ENCODE measurements at regions not wholly inside any gene's neighbourhood (a gene's known extent, or its start where the extent isn't known, plus 50 kb on each side); places are given as distances from the start of the nearest gene placed in this dataset.

- no peak for TF ChIP-seq CTCF (IDR thresholded peaks at IDR 0.05; ENCODE audit: poor library complexity, severe bottlenecking)
- no peak for TF ChIP-seq RAD21 (conservative IDR thresholded peaks at IDR 0.05)
- TF ChIP-seq POLR2AphosphoS5 (IDR thresholded peaks at IDR 0.05), result no peak
- no peak for TF ChIP-seq SMC3 (conservative IDR thresholded peaks at IDR 0.05; ENCODE audit: poor library complexity)
- no peak for TF ChIP-seq EP300 (conservative IDR thresholded peaks at IDR 0.05; ENCODE audit: poor library complexity, severe bottlenecking)
Observed at GRCh38 chr1:213619026-213619425, 368.7 kb upstream of the PROX1 start.
